GM12892 (cell line): ENCODE measurements at regions not wholly inside any gene's neighbourhood (a gene's known extent, or its start where the extent isn't known, plus 50 kb on each side); places are given as distances from the start of the nearest gene placed in this dataset.

Source experiments
- POLR2A ChIP-seq: IDR thresholded peaks from 2 replicates; pipeline ENCODE4 v1.6.1; 2011; ENCODE audit warnings: low read depth, low read length, control low read depth
- POLR2AphosphoS5 ChIP-seq: IDR thresholded peaks from 2 replicates; pipeline ENCODE4 v1.6.1; 2011; ENCODE audit warnings: low read depth, low read length, control low read depth
- TAF1 ChIP-seq: IDR thresholded peaks from 2 replicates; pipeline ENCODE4 v1.6.1; 2011; ENCODE audit warnings: low read depth, mild to moderate bottlenecking, control low read depth, low read length, borderline replicate concordance

GRCh38 chr17:69853541-69854224 lies 221.3 kb upstream of the KCNJ16 start:
- TF ChIP-seq POLR2AphosphoS5 (no peak), TAF1 (no peak), POLR2A (no peak)
